ENCODE measurements at regions not wholly inside any gene's neighbourhood (a gene's known extent, or its start where the extent isn't known, plus 50 kb on each side); places are given as distances from the start of the nearest gene placed in this dataset.

- no peak for TF ChIP-seq ZBTB26 (tag by site-specific recombination; optimal IDR thresholded peaks at IDR 0.05)
- TF ChIP-seq REST (tag by site-specific recombination; IDR thresholded peaks at IDR 0.05): no peak
- TF ChIP-seq ZNF501 (tag by site-specific recombination; IDR thresholded peaks at IDR 0.05): no peak
- TF ChIP-seq CTCF (tag by site-specific recombination; IDR thresholded peaks at IDR 0.05): no peak
- no peak for TF ChIP-seq RBAK (tag by site-specific recombination; IDR thresholded peaks at IDR 0.05)
- TF ChIP-seq ZFP3 (tag by site-specific recombination; IDR thresholded peaks at IDR 0.05; ENCODE audit: low read depth): no peak
- no peak for TF ChIP-seq ZNF530 (tag by site-specific recombination; IDR thresholded peaks at IDR 0.05; ENCODE audit: low read depth)
- TF ChIP-seq ATF2 (tag by site-specific recombination; IDR thresholded peaks at IDR 0.05; ENCODE audit: low read depth): no peak
- TF ChIP-seq ZNF114 (tag by site-specific recombination; IDR thresholded peaks at IDR 0.05): no peak
- TF ChIP-seq YY1 (tag by site-specific recombination; IDR thresholded peaks at IDR 0.05): no peak
- TF ChIP-seq ZEB2 (tag by site-specific recombination; IDR thresholded peaks at IDR 0.05): no peak
- no peak for TF ChIP-seq ZNF398 (tag by site-specific recombination; IDR thresholded peaks at IDR 0.05)
- TF ChIP-seq ZNF639 (tag by site-specific recombination; IDR thresholded peaks at IDR 0.05): no peak
Measured at GRCh38 chr5:98308231-98308630, 465.2 kb upstream of the RGMB start.
